Loucy (cell line): ENCODE measurements at regions not wholly inside any gene's neighbourhood (a gene's known extent, or its start where the extent isn't known, plus 50 kb on each side); places are given as distances from the start of the nearest gene placed in this dataset.

Source experiments
- H2AFZ ChIP-seq: fragments of 200-600 bp; sonication (generic); 2 replicates; pipeline ENCODE4 v1.6.0; 2016; ENCODE audit warnings: antibody characterized with exemption, mild to moderate bottlenecking, low read length, moderate library complexity
- H3F3A ChIP-seq: fragments of 200-600 bp; 2 replicates; pipeline ENCODE4 v1.6.0; 2016; ENCODE audit warnings: antibody characterized with exemption, low read depth, mild to moderate bottlenecking
- H3K27me3 ChIP-seq: fragments of 200-600 bp; sonication (generic); 2 replicates; pipeline ENCODE4 v1.6.1; 2014; ENCODE audit warnings: low read length, mild to moderate bottlenecking; ENCODE audit not compliant: insufficient read depth, poor library complexity, severe bottlenecking
- H3K36me3 ChIP-seq: fragments of 200-600 bp; sonication (generic); 2 replicates; pipeline ENCODE4 v1.6.1; 2016; ENCODE audit warnings: low read length; ENCODE audit not compliant: insufficient read depth
- H3K4me1 ChIP-seq: fragments of 200-600 bp; sonication (generic); 2 replicates; pipeline ENCODE4 v1.5.1; 2014; ENCODE audit warnings: low read length, mild to moderate bottlenecking; ENCODE audit not compliant: insufficient read depth, poor library complexity, severe bottlenecking
- H3K4me2 ChIP-seq: fragments of 200-600 bp; sonication (generic); 2 replicates; pipeline ENCODE4 v1.6.0; 2014; ENCODE audit warnings: antibody characterized with exemption, low read length, low read depth, mild to moderate bottlenecking; ENCODE audit not compliant: poor library complexity, severe bottlenecking
- H3K4me3 ChIP-seq: fragments of 200-600 bp; sonication (generic); 2 replicates; pipeline ENCODE4 v1.5.1; 2014; ENCODE audit warnings: low read length, mild to moderate bottlenecking, mixed read lengths; ENCODE audit not compliant: poor library complexity, severe bottlenecking
- H3K79me2 ChIP-seq: fragments of 200-600 bp; sonication (generic); 2 replicates; pipeline ENCODE4 v1.6.1; 2014; ENCODE audit warnings: low read length; ENCODE audit not compliant: insufficient read depth
- H3K9ac ChIP-seq: fragments of 200-600 bp; sonication (generic); 2 replicates; pipeline ENCODE4 v1.6.0; 2014; ENCODE audit warnings: mild to moderate bottlenecking, low read depth, low read length, moderate library complexity; ENCODE audit not compliant: poor library complexity, severe bottlenecking
- H3K9me2 ChIP-seq: fragments of 200-600 bp; sonication (generic); replicated peaks from 2 replicates; pipeline ENCODE4 v1.6.1; 2016; ENCODE audit warnings: low read depth, low read length, mixed read lengths
- H3K9me3 ChIP-seq: fragments of 200-600 bp; sonication (generic); 2 replicates; pipeline ENCODE4 v1.6.1; 2014; ENCODE audit warnings: mild to moderate bottlenecking, antibody characterized with exemption, low read length, low read depth; ENCODE audit not compliant: insufficient read depth
- H4K20me1 ChIP-seq: fragments of 200-600 bp; sonication (generic); 2 replicates; pipeline ENCODE4 v1.6.0; 2014; ENCODE audit warnings: antibody characterized with exemption, low read length, mild to moderate bottlenecking; ENCODE audit not compliant: insufficient read depth, poor library complexity, severe bottlenecking
- CTCF ChIP-seq: fragments of 200-600 bp; sonication (generic); conservative IDR thresholded peaks from 2 replicates; pipeline ENCODE4 v1.5.1; 2014; ENCODE audit warnings: mild to moderate bottlenecking, antibody characterized with exemption, low read length
- EZH2phosphoT487 ChIP-seq: fragments of 200-600 bp; IDR thresholded peaks from 2 replicates; pipeline ENCODE4 v1.6.1; 2018; ENCODE audit warnings: antibody characterized with exemption, mild to moderate bottlenecking, moderate library complexity, borderline replicate concordance

DNA sequence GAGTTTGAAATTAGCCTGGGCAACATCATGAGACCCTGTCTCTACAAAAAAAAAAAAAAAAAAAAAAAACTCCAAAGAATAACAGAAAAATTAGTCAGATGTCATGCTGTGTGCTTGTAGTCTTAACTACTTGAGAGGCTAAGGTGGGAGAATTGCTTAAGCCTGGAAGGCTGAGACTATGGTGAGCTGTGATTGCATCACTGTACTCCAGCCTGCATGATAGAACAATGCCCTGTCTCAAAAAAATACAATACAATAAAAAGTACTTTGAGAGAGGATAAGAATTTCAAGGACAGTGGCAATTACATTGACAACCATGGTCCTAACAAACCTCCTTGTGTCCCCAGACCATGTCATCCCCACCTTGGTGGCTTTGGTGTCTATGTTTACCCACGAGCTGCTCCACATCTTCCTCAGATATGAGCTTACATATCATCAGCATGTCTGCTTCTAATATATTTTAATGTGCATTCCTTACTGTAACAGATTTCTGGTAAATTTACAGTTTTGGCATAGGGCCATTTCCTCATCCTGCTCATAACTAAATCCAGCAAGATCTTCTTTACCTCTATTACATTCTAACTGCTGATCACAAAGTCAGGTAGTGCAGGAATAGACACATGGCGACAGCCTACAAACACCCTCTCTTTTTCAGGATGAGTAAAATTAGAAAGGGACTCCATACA, 437.7 kb upstream of the HNRNPA3 start:
- H3K4me1 ChIP-seq: peaks cover 26% of the 10 kb centered on the region
- 0 out of 2 replicates have a peak, but pooled peaks cover under 1% of the 10 kb centered on the region for H3F3A ChIP-seq
- H3K4me2 ChIP-seq: no peak overlapping the region
- H2AFZ ChIP-seq: no peak overlapping the region
- H3K9me2 ChIP-seq: no peaks in the 10 kb centered on the region
- no peaks in the 10 kb centered on the region for H3K79me2 ChIP-seq
- no peaks in the 10 kb centered on the region for H4K20me1 ChIP-seq
- H3K9ac ChIP-seq: no peak overlapping the region
- no peaks in the 10 kb centered on the region for H3K27me3 ChIP-seq
- H3K9me3 ChIP-seq: peaks cover 18% of the 10 kb centered on the region
- H3K4me3 ChIP-seq: no peak overlapping the region
- no peaks in the 10 kb centered on the region for H3K36me3 ChIP-seq
- TF ChIP-seq EZH2phosphoT487 (no peak), CTCF (no peak)

- peaks cover 21% of the 10 kb centered on the region for H3K9me3 ChIP-seq
- H3K4me1 ChIP-seq: peaks cover 48% of the 10 kb centered on the region
- no peak overlapping the region for H3K4me2 ChIP-seq
- peaks cover 15% of the 10 kb centered on the region for H3F3A ChIP-seq
- no peaks in the 10 kb centered on the region for H3K79me2 ChIP-seq
- no peak overlapping the region for H2AFZ ChIP-seq
- H4K20me1 ChIP-seq: no peaks in the 10 kb centered on the region
- no peak overlapping the region for H3K4me3 ChIP-seq
- H3K36me3 ChIP-seq: no peaks in the 10 kb centered on the region
- no peak overlapping the region for H3K9ac ChIP-seq
- no peaks in the 10 kb centered on the region for H3K9me2 ChIP-seq
- H3K27me3 ChIP-seq: no peaks in the 10 kb centered on the region
- TF ChIP-seq CTCF: no peak
- TF ChIP-seq EZH2phosphoT487: no peak
Measured at GRCh38 chr2:176777262-176777661, 435.3 kb upstream of the HNRNPA3 start.

GRCh38 chr2:176779917-176780316, 432.7 kb upstream of the HNRNPA3 start:
- Histone ChIP-seq H4K20me1 (no peaks in the 10 kb centered on the region), H3K4me2 (peak overlapping the region; percentile 73), H3K9me3 (peaks cover 11% of the 10 kb centered on the region; the same call in 1 of the 2 replicates), H3K4me3 (peak overlapping the region; percentile 33), H3K27me3 (peaks cover 7% of the 10 kb centered on the region), H2AFZ (no peak overlapping the region), H3K36me3 (no peaks in the 10 kb centered on the region), H3K9ac (peak overlapping the region; percentile 17), H3K9me2 (no peaks in the 10 kb centered on the region), H3K4me1 (peaks cover 53% of the 10 kb centered on the region), H3K79me2 (no peaks in the 10 kb centered on the region), H3F3A (peaks cover 15% of the 10 kb centered on the region)
- TF ChIP-seq EZH2phosphoT487: no peak
- TF ChIP-seq CTCF: no peak
